K562 (cell line): ENCODE measurements at regions not wholly inside any gene's neighbourhood (a gene's known extent, or its start where the extent isn't known, plus 50 kb on each side); places are given as distances from the start of the nearest gene placed in this dataset.

Experiments used
- CTCF ChIP-seq, 3 experiments: IDR thresholded peaks in 2 of 3; conservative IDR thresholded peaks in 1 of 3; 2 replicates each; pipeline ENCODE4 v1.5.1; 2011 to 2012; ENCODE audit warnings: low read length in 3 of 3, mild to moderate bottlenecking in 3 of 3, control low read depth in 2 of 3, improper control_type of control experiment in 1 of 3, inconsistent platforms in 1 of 3, low read depth in 1 of 3, mixed read lengths in 1 of 3, moderate library complexity in 1 of 3; ENCODE audit not compliant: insufficient read depth in 2 of 3
- THRAP3 ChIP-seq: fragments of 450-650 bp; IDR thresholded peaks from 2 replicates; pipeline ENCODE4 v1.6.1; 2016; ENCODE audit warnings: mild to moderate bottlenecking, inconsistent platforms, borderline replicate concordance

DNA sequence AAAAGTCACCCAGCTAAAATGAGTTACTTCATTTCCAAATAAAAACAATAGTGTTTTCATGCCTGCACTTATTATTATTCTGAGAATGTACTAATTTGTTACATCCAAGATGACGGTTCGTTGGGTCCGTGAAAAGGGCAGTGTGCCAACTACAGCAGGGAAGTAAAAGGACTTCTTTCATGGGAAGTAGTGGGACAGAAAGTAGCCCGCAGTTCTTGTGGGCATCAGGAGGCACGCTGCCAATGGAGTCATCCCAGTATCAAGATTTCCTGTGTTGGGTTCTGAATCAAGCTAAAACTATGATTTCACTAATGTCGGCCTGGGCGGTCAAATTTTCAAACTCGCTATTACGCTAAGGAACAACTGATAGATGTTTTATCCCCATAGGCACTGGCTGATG, 254.5 kb upstream of the SOX2 start:
- no peak for TF ChIP-seq CTCF (IDR thresholded peaks at IDR 0.05 in 2 of 3, conservative IDR thresholded peaks at IDR 0.05 in 1 of 3; ENCODE audit: insufficient read depth in 2 of 3, low read depth in 1 of 3, low read length in 3 of 3)
- no peak for TF ChIP-seq THRAP3
